GM23248 (cell line): ENCODE measurements at regions not wholly inside any gene's neighbourhood (a gene's known extent, or its start where the extent isn't known, plus 50 kb on each side); places are given as distances from the start of the nearest gene placed in this dataset.

Experiments used
- EZH2 ChIP-seq: fragments of 200-600 bp; sonication (generic); IDR thresholded peaks from 2 replicates; pipeline ENCODE4 v1.6.1; 2018; ENCODE audit warnings: antibody characterized with exemption, mild to moderate bottlenecking; ENCODE audit not compliant: insufficient read depth, poor library complexity, severe bottlenecking
- EZH2phosphoT487 ChIP-seq: fragments of 200-600 bp; sonication (generic); IDR thresholded peaks from 2 replicates; pipeline ENCODE4 v1.6.1; 2018; ENCODE audit warnings: antibody characterized with exemption, moderate library complexity, mild to moderate bottlenecking, low read depth; ENCODE audit not compliant: insufficient read depth

DNA sequence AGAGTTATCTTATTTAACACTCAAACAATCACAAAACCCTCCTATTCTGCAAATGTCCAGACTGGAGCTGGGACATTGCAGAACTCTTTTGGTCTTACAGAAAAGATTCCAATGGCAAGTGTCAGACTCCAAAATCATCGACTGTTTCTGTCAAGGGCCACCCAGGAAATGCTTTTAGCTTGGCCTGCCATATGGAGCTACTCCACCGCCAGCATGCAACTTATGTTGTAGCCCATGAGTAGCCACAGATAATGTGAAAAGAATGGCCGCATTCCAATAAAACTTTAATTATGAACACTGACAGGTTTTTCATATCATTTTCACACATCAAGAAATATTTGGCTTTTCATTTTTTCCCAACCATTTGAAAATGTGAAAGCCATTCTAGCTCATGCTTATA lies 57.5 kb downstream of the SYNE3 start:
- TF ChIP-seq EZH2 (no peak), EZH2phosphoT487 (no peak)
